Naive B cell (primary cell): ENCODE measurements at regions not wholly inside any gene's neighbourhood (a gene's known extent, or its start where the extent isn't known, plus 50 kb on each side); places are given as distances from the start of the nearest gene placed in this dataset.

ENCODE experiments used
- ATAC-seq, 2 donors: fragments of 150-1000 bp; cut with Tn5 transposase; 2 replicates each; pipeline ENCODE4 v1.10.0; 2021; ENCODE audit warnings: low read depth in 2 of 2, mild to moderate bottlenecking in 2 of 2, moderate library complexity in 2 of 2
- DNase-seq: peaks from one replicate; pipeline ENCODE4 v3.0.0; 2022
- H3K27ac Mint-ChIP-seq, 6 donors: one replicate each; pipeline ENCODE4 v1.8.0; 2020 to 2022; ENCODE audit warnings: mild to moderate bottlenecking in 6 of 6, mixed read lengths in 6 of 6, moderate library complexity in 5 of 6, inconsistent platforms in 2 of 6
- H3K27me3 Mint-ChIP-seq, 3 donors: one replicate each; pipeline ENCODE4 v1.8.0; 2021 to 2022; ENCODE audit warnings: mixed read lengths in 3 of 3, mild to moderate bottlenecking in 1 of 3
- H3K36me3 Mint-ChIP-seq, 2 donors: one replicate each; pipeline ENCODE4 v1.8.0; 2020 to 2022; ENCODE audit warnings: mixed read lengths in 2 of 2, inconsistent platforms in 1 of 2, mild to moderate bottlenecking in 1 of 2
- H3K4me1 Mint-ChIP-seq, 3 donors: one replicate each; pipeline ENCODE4 v1.8.0; 2020 to 2022; ENCODE audit warnings: mixed read lengths in 3 of 3, inconsistent platforms in 1 of 3, mild to moderate bottlenecking in 1 of 3, moderate library complexity in 1 of 3
- H3K4me3 Mint-ChIP-seq, 8 donors: one replicate each; pipeline ENCODE4 v1.8.0; 2020 to 2022; ENCODE audit warnings: mild to moderate bottlenecking in 8 of 8, mixed read lengths in 8 of 8, moderate library complexity in 8 of 8, inconsistent platforms in 2 of 8
- H3K9me3 Mint-ChIP-seq, 7 donors: one replicate each; pipeline ENCODE4 v1.8.0; 2020 to 2022; ENCODE audit warnings: mixed read lengths in 7 of 7, mild to moderate bottlenecking in 5 of 7, inconsistent platforms in 2 of 7, moderate library complexity in 1 of 7

- DNase-seq: no peak
- H3K36me3 Mint-ChIP-seq: no peaks in the 10 kb centered on the region
- H3K27ac Mint-ChIP-seq: no peak overlapping the region
- H3K27me3 Mint-ChIP-seq: peaks cover 0 to 3% (median 0%) of the 10 kb centered on the region in 3 donors
- peaks cover 0 to 2% (median 0%) of the 10 kb centered on the region in 7 donors for H3K9me3 Mint-ChIP-seq
- no peaks in the 10 kb centered on the region for H3K4me1 Mint-ChIP-seq
- ATAC-seq: no peak
- H3K4me3 Mint-ChIP-seq: no peak overlapping the region
These were observed 114.4 kb upstream of the CCDC196 start for GRCh38 chr14:66371776-66372175.

DNA sequence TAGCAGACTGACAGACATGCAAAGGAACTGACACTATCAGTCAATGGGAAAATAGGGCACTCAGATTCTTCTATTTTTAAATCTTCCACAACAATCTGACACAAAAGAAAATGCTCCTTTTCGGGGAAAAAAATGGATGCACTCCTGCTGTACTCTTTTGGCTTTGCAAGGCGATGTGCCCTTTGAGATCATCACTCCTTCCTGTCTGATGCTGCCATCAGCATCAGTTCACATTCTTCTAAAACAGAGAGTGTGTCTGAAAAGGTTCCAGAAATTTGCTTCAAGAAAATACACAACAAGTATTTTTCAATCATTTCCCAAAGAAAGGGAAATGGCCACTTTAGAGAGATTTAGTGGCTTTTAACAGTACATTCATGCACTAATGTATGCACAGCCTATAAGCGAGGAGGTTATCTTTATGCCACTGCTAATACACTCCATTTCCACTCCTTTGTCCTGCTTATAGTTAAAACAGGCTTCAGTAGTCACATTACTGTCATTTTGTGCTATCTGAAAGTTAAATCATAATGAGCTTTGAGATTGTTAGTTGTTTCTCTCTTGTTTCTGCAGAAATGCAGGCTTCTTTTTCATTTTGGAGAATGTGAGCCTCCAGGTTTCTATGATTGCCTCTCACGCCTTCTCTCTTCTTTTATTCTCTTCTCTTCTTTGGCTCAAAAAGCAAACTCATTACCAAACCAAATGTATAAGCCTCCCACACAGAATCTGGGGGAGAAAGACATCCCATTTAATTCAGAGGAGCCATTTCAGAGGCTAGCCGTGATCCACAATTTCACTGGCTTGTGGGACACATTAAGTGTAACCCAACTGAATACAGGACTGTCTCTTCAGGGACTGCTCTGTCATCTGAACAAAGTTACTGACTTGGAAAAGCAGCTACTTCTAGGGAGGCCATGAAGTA lies 110.9 kb upstream of the CCDC196 start:
- Mint-ChIP-seq H3K27ac (no peak overlapping the region), H3K9me3 (peaks cover 0 to 2% (median 0%) of the 10 kb centered on the region in 7 donors), H3K27me3 (peaks cover 0 to 13% (median 0%) of the 10 kb centered on the region in 3 donors), H3K36me3 (no peaks in the 10 kb centered on the region), H3K4me1 (no peaks in the 10 kb centered on the region), H3K4me3 (no peak overlapping the region)
- DNase-seq (no peak), ATAC-seq (no peak)

- Mint-ChIP-seq H3K36me3 (no peaks in the 10 kb centered on the region), H3K27me3 (peaks cover 0 to 13% (median 0%) of the 10 kb centered on the region in 3 donors), H3K4me3 (no peak overlapping the region), H3K4me1 (no peaks in the 10 kb centered on the region), H3K9me3 (no peaks in the 10 kb centered on the region), H3K27ac (no peak overlapping the region)
- no peak for DNase-seq
- ATAC-seq: no peak
These were observed 108.6 kb upstream of the CCDC196 start for GRCh38 chr14:66377574-66377973.

DNA sequence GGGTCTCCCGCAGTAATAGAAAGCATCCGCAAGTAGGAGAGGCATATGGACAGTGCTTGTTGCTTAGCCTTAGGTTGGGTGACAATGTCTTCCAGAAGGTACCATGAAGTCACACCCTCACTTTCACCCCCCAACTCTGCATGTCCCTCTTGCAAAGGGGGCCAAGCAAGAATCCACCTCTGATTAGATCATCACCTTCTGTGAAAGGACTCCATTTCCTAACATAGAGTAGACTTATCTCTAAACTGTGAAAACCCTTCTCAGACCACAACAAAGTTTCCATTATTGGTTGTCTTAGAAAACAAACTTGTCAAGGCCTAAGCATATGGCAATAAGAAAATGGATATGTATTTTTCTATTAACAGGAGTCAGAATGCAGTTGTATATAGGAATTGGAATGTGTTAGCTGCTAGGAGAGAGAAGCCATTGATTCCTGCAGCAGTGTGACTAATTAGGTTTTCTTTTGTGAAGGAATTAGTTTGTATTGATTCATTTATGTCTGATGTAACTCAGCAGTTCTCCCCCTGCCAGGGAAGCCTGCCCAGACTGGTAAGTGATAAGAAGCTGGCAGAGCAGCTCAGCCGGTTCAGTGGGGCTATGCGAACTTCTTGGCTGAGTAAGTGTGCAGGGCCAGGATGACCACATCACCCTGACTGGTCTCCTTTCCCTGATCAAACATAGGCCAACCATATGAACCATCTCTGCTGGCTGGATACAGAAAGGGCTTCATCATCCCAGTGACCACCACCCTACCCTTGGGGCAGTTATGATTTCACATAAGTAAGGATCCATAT lies 107.3 kb upstream of the CCDC196 start:
- Mint-ChIP-seq H3K9me3 (no peaks in the 10 kb centered on the region), H3K27ac (no peak overlapping the region), H3K4me3 (no peak overlapping the region), H3K4me1 (no peaks in the 10 kb centered on the region), H3K36me3 (no peaks in the 10 kb centered on the region), H3K27me3 (peaks cover 0 to 13% (median 0%) of the 10 kb centered on the region in 3 donors)
- DNase-seq (no peak), ATAC-seq (no peak)

DNA sequence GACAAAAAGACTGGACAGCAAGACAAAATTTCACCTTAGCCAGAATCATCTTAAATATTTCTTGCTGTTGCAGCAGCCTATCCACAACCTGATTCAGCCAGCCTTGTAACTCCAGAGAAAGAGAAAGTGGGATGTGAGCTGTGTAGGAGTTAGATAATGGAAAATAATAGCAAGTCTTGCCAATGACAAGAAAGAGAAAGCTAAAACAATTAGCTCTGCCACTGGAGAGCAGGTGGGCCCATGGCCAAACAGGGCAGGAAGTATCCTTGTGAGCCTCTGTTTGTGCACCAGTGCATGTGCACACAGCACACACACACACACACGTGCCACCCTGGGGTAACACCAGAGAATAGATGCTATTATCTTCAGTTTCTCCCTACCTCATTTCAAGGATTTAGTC lies 106.0 kb upstream of the CCDC196 start:
- no peak for DNase-seq
- Mint-ChIP-seq H3K4me1 (no peaks in the 10 kb centered on the region), H3K36me3 (no peaks in the 10 kb centered on the region), H3K4me3 (no peak overlapping the region), H3K9me3 (no peaks in the 10 kb centered on the region), H3K27me3 (peaks cover 0 to 13% (median 0%) of the 10 kb centered on the region in 3 donors), H3K27ac (peak overlapping the region in 1 of 6 donors; percentile 2)
- ATAC-seq: no peak

- ATAC-seq (no peak), DNase-seq (no peak)
- H3K4me3 Mint-ChIP-seq: no peak overlapping the region
- peaks cover 0 to 10% (median 0%) of the 10 kb centered on the region in 3 donors for H3K27me3 Mint-ChIP-seq
- no peaks in the 10 kb centered on the region for H3K4me1 Mint-ChIP-seq
- no peak overlapping the region for H3K27ac Mint-ChIP-seq
- H3K9me3 Mint-ChIP-seq: no peaks in the 10 kb centered on the region
- H3K36me3 Mint-ChIP-seq: no peaks in the 10 kb centered on the region
These were observed 104.4 kb upstream of the CCDC196 start for GRCh38 chr14:66381755-66382154.

- H3K27ac Mint-ChIP-seq: no peak overlapping the region
- no peak for ATAC-seq
- H3K4me3 Mint-ChIP-seq: no peak overlapping the region
These were observed 102.9 kb upstream of the CCDC196 start for GRCh38 chr14:66383257-66383656.

DNA sequence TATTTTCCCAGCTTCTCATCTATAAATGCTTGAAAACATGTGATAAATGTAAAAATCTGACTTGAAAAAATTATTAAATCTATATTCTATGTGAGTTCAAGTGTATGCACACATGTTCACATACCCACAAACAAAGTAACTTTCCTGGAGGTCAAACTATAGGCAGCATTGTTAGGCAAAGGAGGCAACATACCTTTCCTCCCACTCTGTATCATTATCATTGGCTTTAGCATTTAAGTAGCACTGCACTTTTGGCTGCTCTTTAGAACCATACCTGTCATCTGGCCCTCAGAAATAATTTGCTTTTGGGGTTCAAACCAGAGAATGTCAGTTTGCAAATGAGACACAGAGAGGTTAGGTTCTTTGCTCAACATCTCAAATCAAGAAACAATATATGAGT lies 102.4 kb upstream of the CCDC196 start:
- Mint-ChIP-seq H3K36me3 (no peaks in the 10 kb centered on the region), H3K27me3 (peaks cover 0 to 14% (median 0%) of the 10 kb centered on the region in 3 donors), H3K4me1 (no peaks in the 10 kb centered on the region), H3K27ac (no peak overlapping the region), H3K9me3 (no peaks in the 10 kb centered on the region), H3K4me3 (no peak overlapping the region)
- ATAC-seq (no peak), DNase-seq (no peak)

More at GRCh38 chr14:66383257-66383656, 102.9 kb upstream of the CCDC196 start:
- Mint-ChIP-seq H3K36me3 (no peaks in the 10 kb centered on the region), H3K27me3 (peaks cover 0 to 9% (median 0%) of the 10 kb centered on the region in 3 donors), H3K9me3 (no peaks in the 10 kb centered on the region), H3K4me1 (no peaks in the 10 kb centered on the region)
- no peak for DNase-seq

GRCh38 chr14:66388516-66388915 lies 97.7 kb upstream of the CCDC196 start:
- H3K27ac Mint-ChIP-seq: no peak overlapping the region

DNA sequence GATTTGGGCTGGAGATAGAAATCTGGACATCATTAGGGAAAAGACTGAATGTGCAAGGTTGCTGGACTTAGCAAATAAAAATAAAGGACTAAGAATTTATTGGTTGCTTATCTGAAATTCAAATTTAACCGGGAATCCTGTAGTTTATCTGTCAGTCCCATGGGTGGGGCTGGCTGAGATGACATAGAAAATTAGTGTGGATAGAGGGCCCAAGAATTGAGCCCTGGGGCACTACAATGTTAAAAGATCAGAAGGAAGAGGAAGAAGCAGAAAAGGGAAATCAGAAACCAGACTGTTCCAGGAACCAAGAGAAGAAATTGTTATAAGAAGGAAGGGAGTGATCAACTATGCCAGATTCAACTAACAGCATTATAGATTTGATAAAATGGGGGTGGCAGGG lies 96.7 kb upstream of the CCDC196 start:
- ATAC-seq (no peak), DNase-seq (no peak)
- Mint-ChIP-seq H3K4me3 (no peak overlapping the region), H3K27me3 (peaks cover 0 to 24% (median 5%) of the 10 kb centered on the region in 3 donors), H3K36me3 (no peaks in the 10 kb centered on the region), H3K27ac (peak overlapping the region in 1 of 6 donors; percentile 4), H3K9me3 (no peaks in the 10 kb centered on the region), H3K4me1 (no peaks in the 10 kb centered on the region)

More at GRCh38 chr14:66388516-66388915, 97.7 kb upstream of the CCDC196 start:
- Mint-ChIP-seq H3K4me3 (no peak overlapping the region), H3K27me3 (peaks cover 0 to 24% (median 5%) of the 10 kb centered on the region in 3 donors), H3K4me1 (no peaks in the 10 kb centered on the region), H3K36me3 (no peaks in the 10 kb centered on the region), H3K9me3 (no peaks in the 10 kb centered on the region)
- DNase-seq: no peak
- no peak for ATAC-seq

DNA sequence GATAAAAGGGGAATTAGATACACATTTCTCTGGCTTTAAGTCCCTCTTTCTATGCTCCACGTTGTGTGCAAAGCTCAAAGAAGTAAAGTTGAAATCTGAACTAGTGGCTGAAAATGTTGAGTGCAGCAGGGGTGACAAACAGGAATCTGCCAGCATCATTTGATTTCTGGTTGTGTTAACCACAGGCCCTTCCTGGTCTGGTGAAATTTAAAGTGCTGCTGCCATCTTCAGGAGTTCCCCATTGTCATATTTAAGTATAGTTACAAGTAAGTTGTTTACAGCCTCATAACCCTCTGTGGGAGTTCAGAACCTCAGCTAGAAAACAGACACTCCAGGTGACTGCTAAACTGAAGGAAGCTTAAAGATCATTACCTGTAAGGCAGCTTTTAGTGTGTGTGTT lies 90.9 kb upstream of the CCDC196 start:
- H3K9me3 Mint-ChIP-seq: no peaks in the 10 kb centered on the region
- DNase-seq (no peak), ATAC-seq (no peak)
- H3K4me1 Mint-ChIP-seq: no peaks in the 10 kb centered on the region
- H3K27ac Mint-ChIP-seq: no peak overlapping the region
- H3K27me3 Mint-ChIP-seq: peaks cover 0 to 14% (median 0%) of the 10 kb centered on the region in 3 donors
- no peak overlapping the region for H3K4me3 Mint-ChIP-seq
- no peaks in the 10 kb centered on the region for H3K36me3 Mint-ChIP-seq

DNA sequence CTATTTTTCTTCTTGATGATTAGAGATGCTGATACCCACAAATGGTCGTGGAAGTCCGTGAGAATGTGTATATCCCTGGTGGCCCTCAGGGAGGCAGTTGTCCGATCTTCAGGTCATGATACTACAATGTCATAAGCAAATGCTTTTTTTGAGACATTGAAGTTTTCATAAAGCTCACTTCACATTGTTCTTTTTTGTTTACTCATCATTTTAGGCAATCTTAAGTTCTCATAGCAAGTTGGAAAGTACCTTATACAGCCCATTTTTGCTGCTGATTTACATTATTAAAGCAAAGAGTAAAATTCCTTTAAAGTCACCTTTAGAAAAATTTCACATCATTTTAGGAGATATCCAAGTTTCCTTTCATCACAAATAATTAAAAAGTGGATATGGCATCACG lies 90.0 kb upstream of the CCDC196 start:
- peaks cover 0 to 13% (median 0%) of the 10 kb centered on the region in 3 donors for H3K27me3 Mint-ChIP-seq
- H3K36me3 Mint-ChIP-seq: no peaks in the 10 kb centered on the region
- DNase-seq: no peak
- H3K4me1 Mint-ChIP-seq: no peaks in the 10 kb centered on the region
- no peaks in the 10 kb centered on the region for H3K9me3 Mint-ChIP-seq
- H3K27ac Mint-ChIP-seq: no peak overlapping the region
- ATAC-seq: no peak
- no peak overlapping the region for H3K4me3 Mint-ChIP-seq

DNA sequence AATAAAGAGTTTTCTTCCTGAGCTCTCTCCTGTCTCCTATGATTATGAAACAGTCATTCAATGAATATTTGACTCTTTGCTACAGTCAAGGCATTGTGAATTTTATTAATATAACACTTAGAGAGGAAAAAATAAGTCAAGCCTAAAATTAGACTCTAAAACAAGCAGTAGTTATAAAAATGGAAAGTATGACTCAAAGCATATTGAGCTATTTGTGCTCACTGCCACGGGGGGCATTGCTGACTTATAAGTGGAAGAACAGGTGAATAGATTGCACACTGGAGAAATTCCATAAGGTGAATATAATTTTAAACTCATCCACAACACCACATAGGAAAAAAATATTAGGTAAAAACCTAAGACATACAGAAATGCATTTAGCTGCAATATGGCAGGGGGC lies 87.7 kb upstream of the CCDC196 start:
- Mint-ChIP-seq H3K9me3 (no peaks in the 10 kb centered on the region), H3K4me1 (no peaks in the 10 kb centered on the region), H3K4me3 (no peak overlapping the region), H3K27me3 (no peaks in the 10 kb centered on the region), H3K27ac (no peak overlapping the region), H3K36me3 (no peaks in the 10 kb centered on the region)
- ATAC-seq (no peak), DNase-seq (no peak)
